ENCODE measurements at regions not wholly inside any gene's neighbourhood (a gene's known extent, or its start where the extent isn't known, plus 50 kb on each side); places are given as distances from the start of the nearest gene placed in this dataset.

- ATAC-seq (no peak), FAIRE-seq (no peak), DNase-seq (ENCODE audit: low spot score) (no peak)
- Histone ChIP-seq H3K4me1 (ENCODE audit: insufficient read depth, low read length) (no peaks in the 10 kb centered on the region), H3K9ac (ENCODE audit: insufficient read depth, low read depth, low read length) (no peak overlapping the region), H3K79me2 (ENCODE audit: insufficient read depth, low read length) (no peaks in the 10 kb centered on the region), H3K4me2 (ENCODE audit: low read depth, low read length) (no peak overlapping the region), H3K9me3 (ENCODE audit: low read length) (no peaks in the 10 kb centered on the region), H3K4me3 (replicated peaks in 1 of 3; ENCODE audit: insufficient read depth in 1 of 3, low read depth in 2 of 3, low read length in 3 of 3) (no peak overlapping the region), H2AFZ (ENCODE audit: low read length) (no peak overlapping the region), H3K27me3 (ENCODE audit: control insufficient read depth in 1 of 2, insufficient read depth in 2 of 2, low read length in 2 of 2) (no peaks in the 10 kb centered on the region; a peak in 1 of 5 replicates), H3K36me3 (replicated peaks in 1 of 2; ENCODE audit: control insufficient read depth in 1 of 2, insufficient read depth in 2 of 2, low read length in 2 of 2) (no peaks in the 10 kb centered on the region), H4K20me1 (ENCODE audit: insufficient read depth, low read length) (no peaks in the 10 kb centered on the region), H3K27ac (ENCODE audit: extremely low read length, insufficient read depth, low read length) (no peak overlapping the region)
- intact Hi-C loops (cut with micrococcal nuclease; ENCODE audit: unreplicated experiment): no loop called here
- TF ChIP-seq ZNF431 (CRISPR knock-in tag; IDR thresholded peaks at IDR 0.05; ENCODE audit: borderline replicate concordance, low read depth) (no peak), MAFG (CRISPR knock-in tag; IDR thresholded peaks at IDR 0.05) (no peak), ZNF205 (CRISPR knock-in tag; IDR thresholded peaks at IDR 0.05) (no peak), ZNF776 (CRISPR knock-in tag; IDR thresholded peaks at IDR 0.05) (no peak)
- no TSS peak for BruUV-seq (replicated peaks)
- 5% methylated on average over 4 of the region's 4 CpGs for WGBS (ENCODE audit: low lambda C conversion rate)
- CTCF ChIA-PET (ENCODE audit: low intra/inter-chr PET ratio, low total read pairs): no interaction called here
- POLR2A ChIA-PET: no interaction called here
- in situ Hi-C loops (cut with HindIII; ENCODE audit: extremely low pct_ligation_motif_present, low pct_unique_long_range_greater_than_20kb): no loop called here
These were observed 69.1 kb downstream of the C11orf87 start for GRCh38 chr11:109490953-109491635.

GRCh38 chr11:109506115-109506514 lies 84.1 kb downstream of the C11orf87 start:
- Histone ChIP-seq H3K9ac (ENCODE audit: insufficient read depth, low read depth, low read length) (no peak overlapping the region), H3K27ac (ENCODE audit: extremely low read length, insufficient read depth, low read length) (no peak overlapping the region), H3K79me2 (ENCODE audit: insufficient read depth, low read length) (no peaks in the 10 kb centered on the region), H3K4me3 (replicated peaks in 1 of 3; ENCODE audit: insufficient read depth in 1 of 3, low read depth in 2 of 3, low read length in 3 of 3) (no peak overlapping the region), H3K4me1 (ENCODE audit: insufficient read depth, low read length) (no peaks in the 10 kb centered on the region), H3K36me3 (replicated peaks in 1 of 2; ENCODE audit: control insufficient read depth in 1 of 2, insufficient read depth in 2 of 2, low read length in 2 of 2) (no peaks in the 10 kb centered on the region), H3K9me3 (ENCODE audit: low read length) (no peaks in the 10 kb centered on the region), H4K20me1 (ENCODE audit: insufficient read depth, low read length) (no peaks in the 10 kb centered on the region), H3K4me2 (ENCODE audit: low read depth, low read length) (no peak overlapping the region), H3K27me3 (ENCODE audit: control insufficient read depth in 1 of 2, insufficient read depth in 2 of 2, low read length in 2 of 2) (no peaks in the 10 kb centered on the region), H2AFZ (ENCODE audit: low read length) (no peak overlapping the region)
- no TSS peak for BruUV-seq (replicated peaks)
- WGBS (ENCODE audit: low lambda C conversion rate): 17% methylated on average over 3 of the region's 3 CpGs
- in situ Hi-C loops (cut with HindIII; ENCODE audit: extremely low pct_ligation_motif_present, low pct_unique_long_range_greater_than_20kb): no loop called here
- ChIA-PET POLR2A (no interaction called here), CTCF (ENCODE audit: low intra/inter-chr PET ratio, low total read pairs) (no interaction called here)
- DNase-seq (ENCODE audit: low spot score) (no peak), FAIRE-seq (no peak), ATAC-seq (no peak)
- intact Hi-C loops (cut with micrococcal nuclease; ENCODE audit: unreplicated experiment): no loop called here
- TF ChIP-seq ZNF775 (CRISPR knock-in tag; IDR thresholded peaks at IDR 0.05; ENCODE audit: borderline replicate concordance) (no peak), ZNF691 (CRISPR knock-in tag; IDR thresholded peaks at IDR 0.05; ENCODE audit: borderline replicate concordance, low read depth) (no peak), ZFP91 (CRISPR knock-in tag; IDR thresholded peaks at IDR 0.05; ENCODE audit: borderline replicate concordance) (no peak), RCOR2 (CRISPR knock-in tag; IDR thresholded peaks at IDR 0.05) (no peak), ZNF740 (CRISPR knock-in tag; IDR thresholded peaks at IDR 0.05) (no peak), KLF13 (CRISPR knock-in tag; IDR thresholded peaks at IDR 0.05) (no peak), GPBP1L1 (CRISPR knock-in tag; IDR thresholded peaks at IDR 0.05) (no peak), ZNF713 (CRISPR knock-in tag; IDR thresholded peaks at IDR 0.05) (no peak), HNF4A (CRISPR knock-in tag; IDR thresholded peaks at IDR 0.05) (no peak), PLSCR1 (CRISPR knock-in tag; IDR thresholded peaks at IDR 0.05; ENCODE audit: borderline replicate concordance) (no peak), MIXL1 (CRISPR knock-in tag; IDR thresholded peaks at IDR 0.05) (no peak)

Measured in HepG2 (cell line).